ENCODE measurements at regions not wholly inside any gene's neighbourhood (a gene's known extent, or its start where the extent isn't known, plus 50 kb on each side); places are given as distances from the start of the nearest gene placed in this dataset.

DNA sequence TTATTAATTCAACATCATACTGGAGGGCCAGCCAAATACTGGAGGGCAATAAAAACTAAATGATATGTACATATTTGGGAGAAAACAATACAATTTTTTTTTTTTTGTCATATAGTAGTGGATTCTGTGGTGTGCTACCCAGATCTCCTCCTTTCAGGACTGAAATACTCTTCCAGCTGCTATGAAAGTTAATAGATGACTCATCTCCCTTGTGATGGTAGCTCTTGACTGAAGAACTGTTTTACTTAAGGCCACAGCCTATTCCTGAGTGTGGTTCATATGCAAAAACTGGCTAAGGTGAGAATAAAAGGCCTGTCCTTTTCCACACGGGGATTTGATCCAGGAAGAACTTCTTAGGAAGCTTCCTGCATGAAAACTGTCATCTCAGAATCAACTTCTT is 307.9 kb downstream of the HLX start:
- peak in 1 of 2 donors; percentile 56 for ATAC-seq (replicated peaks)
- Mint-ChIP-seq H3K9me3 (peaks cover 0 to 5% of the 10 kb centered on the region in 2 donors), H3K36me3 (peaks cover 0 to 2% of the 10 kb centered on the region in 2 donors), H3K4me3 (no peak overlapping the region), H3K27me3 (peaks cover 4 to 8% of the 10 kb centered on the region in 2 donors), H3K27ac (no peak overlapping the region), H3K4me1 (peaks cover 5 to 23% of the 10 kb centered on the region in 2 donors)
- DNase-seq = no peak

DNA sequence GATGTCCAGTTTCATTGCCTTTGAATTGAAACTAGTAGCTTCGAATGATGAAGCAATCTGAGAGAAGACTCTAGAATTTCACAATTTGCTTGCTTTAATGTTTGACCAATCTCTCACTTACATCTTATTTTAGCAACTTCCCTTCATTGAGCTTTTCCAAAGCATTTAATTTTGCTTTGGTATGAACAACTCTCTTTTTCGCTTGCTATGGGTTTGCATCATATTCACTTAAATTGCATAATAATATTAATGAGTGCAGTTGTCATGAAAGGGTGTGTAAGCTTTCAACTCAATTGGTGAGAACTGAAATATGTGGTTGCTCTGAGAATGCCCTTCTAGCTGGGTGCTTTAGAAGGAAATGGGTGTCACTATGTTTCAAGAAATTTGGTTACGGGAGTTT is 309.2 kb downstream of the HLX start:
- Mint-ChIP-seq H3K4me3 (no peak overlapping the region), H3K4me1 (peaks cover 4 to 16% of the 10 kb centered on the region in 2 donors), H3K9me3 (peaks cover 0 to 5% of the 10 kb centered on the region in 2 donors), H3K27ac (no peak overlapping the region), H3K36me3 (peaks cover 0 to 2% of the 10 kb centered on the region in 2 donors), H3K27me3 (peaks cover 0 to 4% of the 10 kb centered on the region in 2 donors)
- ATAC-seq (replicated peaks) (no peak), DNase-seq (no peak)

- Mint-ChIP-seq H3K27me3 (peaks cover 0 to 3% of the 10 kb centered on the region in 2 donors), H3K4me3 (no peak overlapping the region), H3K9me3 (peaks cover 0 to 5% of the 10 kb centered on the region in 2 donors), H3K4me1 (peaks cover 1 to 4% of the 10 kb centered on the region in 2 donors), H3K27ac (no peak overlapping the region), H3K36me3 (peaks cover 0 to 2% of the 10 kb centered on the region in 2 donors)
- DNase-seq = no peak
- peak in 1 of 2 donors; percentile 39 for ATAC-seq (replicated peaks)
Observed at GRCh38 chr1:221190249-221190648, 311.0 kb downstream of the HLX start.

- Mint-ChIP-seq H3K4me1 (peaks cover 0 to 1% of the 10 kb centered on the region in 2 donors), H3K36me3 (peaks cover 0 to 5% of the 10 kb centered on the region in 2 donors)
Observed at GRCh38 chr1:221192055-221192454, 312.8 kb downstream of the HLX start.

GRCh38 chr1:221200464-221200863 is 321.2 kb downstream of the HLX start:
- Mint-ChIP-seq H3K27ac (no peak overlapping the region), H3K4me1 (peaks cover 6 to 17% of the 10 kb centered on the region in 2 donors), H3K27me3 (peaks cover 0 to 4% of the 10 kb centered on the region in 2 donors), H3K36me3 (peaks cover 0 to 9% of the 10 kb centered on the region in 2 donors), H3K9me3 (peaks cover 8% of the 10 kb centered on the region in 2 donors), H3K4me3 (no peak overlapping the region)
- peak; percentile 85 to 91 for ATAC-seq (replicated peaks)
- DNase-seq = no peak

More at GRCh38 chr1:221192055-221192454, 312.8 kb downstream of the HLX start:
- H3K9me3 Mint-ChIP-seq = peaks cover 4 to 5% of the 10 kb centered on the region in 2 donors
- H3K4me3 Mint-ChIP-seq = no peak overlapping the region
- ATAC-seq (replicated peaks) (no peak), DNase-seq (no peak)
- no peaks in the 10 kb centered on the region for H3K27me3 Mint-ChIP-seq
- no peak overlapping the region for H3K27ac Mint-ChIP-seq

DNA sequence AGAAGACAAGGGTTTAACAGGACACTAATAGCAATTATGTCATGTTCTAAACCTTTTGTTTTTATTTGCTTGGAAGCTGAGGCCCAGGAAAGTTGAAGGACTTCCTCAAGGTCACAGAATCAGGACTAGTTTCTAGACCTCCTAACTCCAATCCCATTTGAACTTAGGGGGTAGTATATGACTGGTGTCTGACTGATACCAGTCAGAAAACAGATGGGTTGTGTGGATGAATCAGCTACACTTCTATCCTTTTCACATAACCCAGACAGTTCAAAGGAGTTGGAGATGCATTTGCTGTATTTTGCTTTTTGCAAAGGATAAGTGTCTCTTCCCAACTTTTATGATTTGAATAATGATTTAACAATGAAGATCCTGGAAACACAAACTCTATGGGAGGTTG is 322.5 kb downstream of the HLX start:
- no peak overlapping the region for H3K27ac Mint-ChIP-seq
- peaks cover 0 to 4% of the 10 kb centered on the region in 2 donors for H3K36me3 Mint-ChIP-seq
- peaks cover 6 to 17% of the 10 kb centered on the region in 2 donors for H3K4me1 Mint-ChIP-seq
- DNase-seq = no peak
- peaks cover 4 to 5% of the 10 kb centered on the region in 2 donors for H3K27me3 Mint-ChIP-seq
- no peak overlapping the region for H3K4me3 Mint-ChIP-seq
- peak in 1 of 2 donors; percentile 40 for ATAC-seq (replicated peaks)
- peaks cover 4 to 7% of the 10 kb centered on the region in 2 donors for H3K9me3 Mint-ChIP-seq

GRCh38 chr1:221203224-221204054 is 324.2 kb downstream of the HLX start:
- Mint-ChIP-seq H3K4me1 (peaks cover 6 to 17% of the 10 kb centered on the region in 2 donors), H3K4me3 (no peak overlapping the region), H3K27ac (no peak overlapping the region), H3K27me3 (peaks cover 7 to 13% of the 10 kb centered on the region in 2 donors), H3K36me3 (peaks cover 0 to 5% of the 10 kb centered on the region in 2 donors), H3K9me3 (peaks cover 5 to 7% of the 10 kb centered on the region in 2 donors)
- ATAC-seq (replicated peaks) (peak; percentile 73 to 76), DNase-seq (peak; percentile 63)

- H3K27ac Mint-ChIP-seq = no peak overlapping the region
- peaks cover 6 to 17% of the 10 kb centered on the region in 2 donors for H3K4me1 Mint-ChIP-seq
- ATAC-seq (replicated peaks) (no peak), DNase-seq (no peak)
- peaks cover 6 to 14% of the 10 kb centered on the region in 2 donors for H3K27me3 Mint-ChIP-seq
- H3K9me3 Mint-ChIP-seq = peaks cover 5 to 6% of the 10 kb centered on the region in 2 donors
- H3K4me3 Mint-ChIP-seq = no peak overlapping the region
- H3K36me3 Mint-ChIP-seq = peaks cover 0 to 5% of the 10 kb centered on the region in 2 donors
Observed at GRCh38 chr1:221204055-221204833, 325.0 kb downstream of the HLX start.

- peaks cover 3 to 5% of the 10 kb centered on the region in 2 donors for H3K4me1 Mint-ChIP-seq
- peaks cover 6 to 16% of the 10 kb centered on the region in 2 donors for H3K27me3 Mint-ChIP-seq
- ATAC-seq (replicated peaks) (no peak), DNase-seq (no peak)
- peaks cover 0 to 5% of the 10 kb centered on the region in 2 donors for H3K36me3 Mint-ChIP-seq
- no peak overlapping the region for H3K4me3 Mint-ChIP-seq
- no peak overlapping the region for H3K27ac Mint-ChIP-seq
- H3K9me3 Mint-ChIP-seq = peaks cover 5 to 7% of the 10 kb centered on the region in 2 donors
Observed at GRCh38 chr1:221206076-221206475, 326.8 kb downstream of the HLX start.

GRCh38 chr1:221212926-221213325 is 333.7 kb downstream of the HLX start:
- no peak overlapping the region for H3K27ac Mint-ChIP-seq
- no peak overlapping the region for H3K4me3 Mint-ChIP-seq
- H3K4me1 Mint-ChIP-seq = peaks cover 6 to 12% of the 10 kb centered on the region in 2 donors
- H3K9me3 Mint-ChIP-seq = peaks cover 5 to 9% of the 10 kb centered on the region in 2 donors
- DNase-seq (no peak), ATAC-seq (replicated peaks) (no peak)
- peaks cover 8 to 24% of the 10 kb centered on the region in 2 donors for H3K27me3 Mint-ChIP-seq
- peaks cover 0 to 5% of the 10 kb centered on the region in 2 donors for H3K36me3 Mint-ChIP-seq

- H3K9me3 Mint-ChIP-seq = no peaks in the 10 kb centered on the region
- no peak for DNase-seq
- peaks cover 8 to 12% of the 10 kb centered on the region in 2 donors for H3K4me1 Mint-ChIP-seq
- H3K4me3 Mint-ChIP-seq = no peak overlapping the region
- peaks cover 2 to 14% of the 10 kb centered on the region in 2 donors for H3K27me3 Mint-ChIP-seq
- peak overlapping the region; percentile 66 for H3K27ac Mint-ChIP-seq
- no peaks in the 10 kb centered on the region for H3K36me3 Mint-ChIP-seq
- peak; percentile 69 to 70 for ATAC-seq (replicated peaks)
Observed at GRCh38 chr1:221217029-221217428, 337.8 kb downstream of the HLX start.

GRCh38 chr1:221223281-221223680 is 344.0 kb downstream of the HLX start:
- no peak for ATAC-seq (replicated peaks)
- Mint-ChIP-seq H3K27me3 (peaks cover 0 to 14% of the 10 kb centered on the region in 2 donors), H3K36me3 (peaks cover 2 to 3% of the 10 kb centered on the region in 2 donors), H3K27ac (no peak overlapping the region), H3K4me3 (no peak overlapping the region), H3K4me1 (peaks cover 10 to 16% of the 10 kb centered on the region in 2 donors), H3K9me3 (peaks cover 10 to 18% of the 10 kb centered on the region in 2 donors)
- no peak for DNase-seq

DNA sequence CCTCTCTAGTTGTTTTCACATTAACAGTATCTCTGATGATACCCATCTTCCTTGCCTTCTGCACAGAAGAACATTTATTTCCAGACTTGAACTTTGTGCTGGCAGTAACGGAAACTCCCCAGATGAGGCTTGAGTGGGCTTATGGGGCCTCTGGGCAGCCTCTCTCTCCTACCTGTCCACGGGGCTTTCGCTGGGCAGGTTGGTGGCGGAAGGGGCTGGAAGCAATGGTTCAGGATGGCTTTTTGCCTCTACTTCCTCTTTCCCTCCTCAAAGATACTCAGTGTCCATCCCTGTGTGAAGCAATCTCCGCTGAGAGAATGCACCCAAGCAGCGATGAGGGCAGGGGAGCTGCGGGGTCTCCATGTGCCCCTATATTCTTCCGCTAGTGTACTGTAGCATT is 348.2 kb downstream of the HLX start:
- peak; percentile 2 for DNase-seq
- H3K4me3 Mint-ChIP-seq = peak overlapping the region; percentile 19 to 29
- peak; percentile 49 to 55 for ATAC-seq (replicated peaks)
- H3K27ac Mint-ChIP-seq = peak overlapping the region; percentile 67
- H3K36me3 Mint-ChIP-seq = peaks cover 2 to 3% of the 10 kb centered on the region in 2 donors
- peaks cover 0 to 9% of the 10 kb centered on the region in 2 donors for H3K27me3 Mint-ChIP-seq
- peaks cover 16 to 25% of the 10 kb centered on the region in 2 donors for H3K4me1 Mint-ChIP-seq
- H3K9me3 Mint-ChIP-seq = peaks cover 10 to 18% of the 10 kb centered on the region in 2 donors

GRCh38 chr1:221227872-221228337 is 348.7 kb downstream of the HLX start:
- Mint-ChIP-seq H3K9me3 (peaks cover 10 to 16% of the 10 kb centered on the region in 2 donors), H3K27me3 (peaks cover 0 to 9% of the 10 kb centered on the region in 2 donors)

More at GRCh38 chr1:221227872-221228337, 348.7 kb downstream of the HLX start:
- ATAC-seq (replicated peaks) (peak; percentile 83 to 89), DNase-seq (peak; percentile 35)
- Mint-ChIP-seq H3K4me1 (peaks cover 16 to 25% of the 10 kb centered on the region in 2 donors), H3K4me3 (peak overlapping the region; percentile 19 to 29), H3K36me3 (peaks cover 2 to 3% of the 10 kb centered on the region in 2 donors), H3K27ac (peak overlapping the region; percentile 67)

Data from stimulated activated naive B cell treated with anti-CD40 and anti-IgM and Interleukin-4, amounts not matched to agents 10 μg/mL and 1 μg/mL and 100 μg/mL, for 72 hours (primary cell).